ENCODE measurements at regions not wholly inside any gene's neighbourhood (a gene's known extent, or its start where the extent isn't known, plus 50 kb on each side); places are given as distances from the start of the nearest gene placed in this dataset.
A peak's percentile ranks its signal among the peaks of the same experiment; 100 is the strongest.

DNA sequence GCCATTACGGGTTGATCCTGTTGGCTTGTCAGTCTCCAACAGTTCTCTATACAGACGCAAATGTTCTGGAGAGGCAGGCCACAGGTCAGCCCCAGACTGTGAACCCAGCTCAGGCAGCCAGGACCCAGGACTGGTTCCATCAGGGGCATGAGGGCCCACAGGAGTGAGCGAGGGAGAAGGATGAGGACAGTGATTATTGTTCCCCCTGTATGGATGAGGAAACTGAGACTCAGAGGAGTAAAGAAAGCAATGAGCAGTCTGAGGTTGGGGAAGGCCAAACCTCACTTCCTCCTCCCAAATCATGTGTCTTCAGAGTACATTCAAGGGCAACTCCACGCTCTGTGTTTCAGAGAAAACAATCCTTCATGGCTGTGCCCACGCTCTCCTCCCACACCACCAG is 121.9 kb downstream of the RPLP1 start (continued):
- TF ChIP-seq, protein P1, sequence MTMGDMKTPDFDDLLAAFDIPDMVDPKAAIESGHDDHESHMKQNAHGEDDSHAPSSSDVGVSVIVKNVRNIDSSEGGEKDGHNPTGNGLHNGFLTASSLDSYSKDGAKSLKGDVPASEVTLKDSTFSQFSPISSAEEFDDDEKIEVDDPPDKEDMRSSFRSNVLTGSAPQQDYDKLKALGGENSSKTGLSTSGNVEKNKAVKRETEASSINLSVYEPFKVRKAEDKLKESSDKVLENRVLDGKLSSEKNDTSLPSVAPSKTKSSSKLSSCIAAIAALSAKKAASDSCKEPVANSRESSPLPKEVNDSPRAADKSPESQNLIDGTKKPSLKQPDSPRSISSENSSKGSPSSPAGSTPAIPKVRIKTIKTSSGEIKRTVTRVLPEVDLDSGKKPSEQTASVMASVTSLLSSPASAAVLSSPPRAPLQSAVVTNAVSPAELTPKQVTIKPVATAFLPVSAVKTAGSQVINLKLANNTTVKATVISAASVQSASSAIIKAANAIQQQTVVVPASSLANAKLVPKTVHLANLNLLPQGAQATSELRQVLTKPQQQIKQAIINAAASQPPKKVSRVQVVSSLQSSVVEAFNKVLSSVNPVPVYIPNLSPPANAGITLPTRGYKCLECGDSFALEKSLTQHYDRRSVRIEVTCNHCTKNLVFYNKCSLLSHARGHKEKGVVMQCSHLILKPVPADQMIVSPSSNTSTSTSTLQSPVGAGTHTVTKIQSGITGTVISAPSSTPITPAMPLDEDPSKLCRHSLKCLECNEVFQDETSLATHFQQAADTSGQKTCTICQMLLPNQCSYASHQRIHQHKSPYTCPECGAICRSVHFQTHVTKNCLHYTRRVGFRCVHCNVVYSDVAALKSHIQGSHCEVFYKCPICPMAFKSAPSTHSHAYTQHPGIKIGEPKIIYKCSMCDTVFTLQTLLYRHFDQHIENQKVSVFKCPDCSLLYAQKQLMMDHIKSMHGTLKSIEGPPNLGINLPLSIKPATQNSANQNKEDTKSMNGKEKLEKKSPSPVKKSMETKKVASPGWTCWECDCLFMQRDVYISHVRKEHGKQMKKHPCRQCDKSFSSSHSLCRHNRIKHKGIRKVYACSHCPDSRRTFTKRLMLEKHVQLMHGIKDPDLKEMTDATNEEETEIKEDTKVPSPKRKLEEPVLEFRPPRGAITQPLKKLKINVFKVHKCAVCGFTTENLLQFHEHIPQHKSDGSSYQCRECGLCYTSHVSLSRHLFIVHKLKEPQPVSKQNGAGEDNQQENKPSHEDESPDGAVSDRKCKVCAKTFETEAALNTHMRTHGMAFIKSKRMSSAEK (CRISPR knock-in tag; IDR thresholded peaks at IDR 0.05; ENCODE audit: borderline replicate concordance), result no peak
- TF ChIP-seq, protein P2, sequence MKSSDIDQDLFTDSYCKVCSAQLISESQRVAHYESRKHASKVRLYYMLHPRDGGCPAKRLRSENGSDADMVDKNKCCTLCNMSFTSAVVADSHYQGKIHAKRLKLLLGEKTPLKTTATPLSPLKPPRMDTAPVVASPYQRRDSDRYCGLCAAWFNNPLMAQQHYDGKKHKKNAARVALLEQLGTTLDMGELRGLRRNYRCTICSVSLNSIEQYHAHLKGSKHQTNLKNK (CRISPR knock-in tag; IDR thresholded peaks at IDR 0.05), result no peak
- TF ChIP-seq EMX1 (CRISPR knock-in tag; IDR thresholded peaks at IDR 0.05) (no peak), NFE2L1 (CRISPR knock-in tag; IDR thresholded peaks at IDR 0.05) (no peak)

DNA sequence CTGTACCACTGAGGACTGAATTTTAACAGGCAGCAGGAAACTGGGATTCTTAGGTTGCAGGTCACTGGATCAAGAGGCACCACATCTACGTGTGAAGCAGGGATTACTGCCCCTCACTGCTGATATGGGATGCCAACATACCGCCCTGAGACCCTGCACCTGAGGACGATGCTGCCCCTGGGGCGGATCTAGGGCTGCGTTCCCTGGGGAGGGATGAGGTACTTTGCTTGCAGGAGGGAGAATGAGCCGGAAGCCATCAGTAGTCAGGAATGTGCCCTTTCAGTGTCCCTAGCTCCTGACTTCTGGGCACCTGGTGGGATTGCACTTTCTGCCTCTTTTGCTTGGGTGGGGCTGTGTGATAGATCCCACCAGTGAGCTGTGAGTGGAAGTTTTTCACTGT is 122.8 kb downstream of the RPLP1 start:
- no peak overlapping the region for H3K27ac Mint-ChIP-seq
- DNase-seq (ENCODE audit: low spot score) (no peak), ATAC-seq (no peak)
- no peaks in the 10 kb centered on the region for H3K9me3 Mint-ChIP-seq
- no peaks in the 10 kb centered on the region for H3K36me3 Mint-ChIP-seq
- POLR2A ChIA-PET, result no interaction called here
- peaks cover 16% of the 10 kb centered on the region for H3K4me1 Mint-ChIP-seq
- no peak overlapping the region for H3K4me3 Mint-ChIP-seq
- CTCF ChIA-PET, result interaction anchor here (0.8 to 2.6 kb wide), 4 partner anchors 91 to 152 kb away, joined by 3 to 17 read pairs (median 4); no protein-coding TSS in a partner anchor
- no peaks in the 10 kb centered on the region for H3K27me3 Mint-ChIP-seq (ENCODE audit: low read depth)
- TF ChIP-seq, protein P3, sequence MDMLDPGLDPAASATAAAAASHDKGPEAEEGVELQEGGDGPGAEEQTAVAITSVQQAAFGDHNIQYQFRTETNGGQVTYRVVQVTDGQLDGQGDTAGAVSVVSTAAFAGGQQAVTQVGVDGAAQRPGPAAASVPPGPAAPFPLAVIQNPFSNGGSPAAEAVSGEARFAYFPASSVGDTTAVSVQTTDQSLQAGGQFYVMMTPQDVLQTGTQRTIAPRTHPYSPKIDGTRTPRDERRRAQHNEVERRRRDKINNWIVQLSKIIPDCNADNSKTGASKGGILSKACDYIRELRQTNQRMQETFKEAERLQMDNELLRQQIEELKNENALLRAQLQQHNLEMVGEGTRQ (CRISPR knock-in tag; IDR thresholded peaks at IDR 0.05), result no peak
- TF ChIP-seq GABPB1 (CRISPR knock-in tag; IDR thresholded peaks at IDR 0.05) (no peak), ZNF671 (CRISPR knock-in tag; IDR thresholded peaks at IDR 0.05) (no peak), ZNF263 (CRISPR knock-in tag; IDR thresholded peaks at IDR 0.05; ENCODE audit: low read depth) (no peak), FOXP1 (CRISPR knock-in tag; IDR thresholded peaks at IDR 0.05; ENCODE audit: borderline replicate concordance) (no peak), TCF7 (CRISPR knock-in tag; IDR thresholded peaks at IDR 0.05; ENCODE audit: low read depth) (no peak)
- TF ChIP-seq, protein P4, sequence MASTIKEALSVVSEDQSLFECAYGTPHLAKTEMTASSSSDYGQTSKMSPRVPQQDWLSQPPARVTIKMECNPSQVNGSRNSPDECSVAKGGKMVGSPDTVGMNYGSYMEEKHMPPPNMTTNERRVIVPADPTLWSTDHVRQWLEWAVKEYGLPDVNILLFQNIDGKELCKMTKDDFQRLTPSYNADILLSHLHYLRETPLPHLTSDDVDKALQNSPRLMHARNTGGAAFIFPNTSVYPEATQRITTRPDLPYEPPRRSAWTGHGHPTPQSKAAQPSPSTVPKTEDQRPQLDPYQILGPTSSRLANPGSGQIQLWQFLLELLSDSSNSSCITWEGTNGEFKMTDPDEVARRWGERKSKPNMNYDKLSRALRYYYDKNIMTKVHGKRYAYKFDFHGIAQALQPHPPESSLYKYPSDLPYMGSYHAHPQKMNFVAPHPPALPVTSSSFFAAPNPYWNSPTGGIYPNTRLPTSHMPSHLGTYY (CRISPR knock-in tag; IDR thresholded peaks at IDR 0.05), result no peak
- TF ChIP-seq, protein P5, sequence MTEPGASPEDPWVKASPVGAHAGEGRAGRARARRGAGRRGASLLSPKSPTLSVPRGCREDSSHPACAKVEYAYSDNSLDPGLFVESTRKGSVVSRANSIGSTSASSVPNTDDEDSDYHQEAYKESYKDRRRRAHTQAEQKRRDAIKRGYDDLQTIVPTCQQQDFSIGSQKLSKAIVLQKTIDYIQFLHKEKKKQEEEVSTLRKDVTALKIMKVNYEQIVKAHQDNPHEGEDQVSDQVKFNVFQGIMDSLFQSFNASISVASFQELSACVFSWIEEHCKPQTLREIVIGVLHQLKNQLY (CRISPR knock-in tag; IDR thresholded peaks at IDR 0.05), result no peak

DNA sequence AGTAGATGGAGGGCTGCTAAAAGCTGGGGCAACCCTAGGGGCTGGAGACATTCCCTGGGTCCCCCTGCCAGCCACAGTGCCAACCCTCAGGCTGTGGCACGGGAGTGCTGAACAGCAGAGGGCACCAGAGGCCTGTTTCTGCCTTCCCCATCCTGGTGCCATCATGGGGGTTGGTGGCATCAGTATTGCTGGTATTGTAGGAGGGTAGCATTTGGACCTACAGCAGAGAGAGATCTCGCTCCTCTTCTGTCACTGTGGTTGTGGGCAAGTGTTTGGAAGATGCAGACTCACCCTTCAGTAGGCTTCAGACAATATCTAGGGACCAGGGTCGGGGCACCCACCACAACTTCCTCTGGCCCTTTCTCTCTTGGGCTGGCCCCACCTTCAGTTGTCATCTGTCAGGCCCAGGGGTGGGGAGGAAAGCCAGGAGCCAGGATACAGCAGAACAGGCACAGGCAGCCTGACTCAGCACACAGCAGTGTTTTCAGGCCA is 123.5 kb downstream of the RPLP1 start:
- H3K9me3 Mint-ChIP-seq, result no peaks in the 10 kb centered on the region
- peak; percentile 54 for DNase-seq (ENCODE audit: low spot score)
- no peak overlapping the region for H3K27ac Mint-ChIP-seq
- POLR2A ChIA-PET, result interaction anchor here (0.7 kb wide), 1 partner anchor 626 kb away, joined by 3 read pairs; no protein-coding TSS in a partner anchor
- CTCF ChIA-PET, result interaction anchor here (0.9 to 2.6 kb wide), 5 partner anchors 52 to 187 kb away, joined by 3 to 17 read pairs (median 6); no protein-coding TSS in a partner anchor
- H3K27me3 Mint-ChIP-seq (ENCODE audit: low read depth), result no peaks in the 10 kb centered on the region
- peak; percentile 63 for ATAC-seq
- H3K4me3 Mint-ChIP-seq, result no peak overlapping the region
- peaks cover 19% of the 10 kb centered on the region for H3K4me1 Mint-ChIP-seq
- no peaks in the 10 kb centered on the region for H3K36me3 Mint-ChIP-seq
- TF ChIP-seq, protein P6, sequence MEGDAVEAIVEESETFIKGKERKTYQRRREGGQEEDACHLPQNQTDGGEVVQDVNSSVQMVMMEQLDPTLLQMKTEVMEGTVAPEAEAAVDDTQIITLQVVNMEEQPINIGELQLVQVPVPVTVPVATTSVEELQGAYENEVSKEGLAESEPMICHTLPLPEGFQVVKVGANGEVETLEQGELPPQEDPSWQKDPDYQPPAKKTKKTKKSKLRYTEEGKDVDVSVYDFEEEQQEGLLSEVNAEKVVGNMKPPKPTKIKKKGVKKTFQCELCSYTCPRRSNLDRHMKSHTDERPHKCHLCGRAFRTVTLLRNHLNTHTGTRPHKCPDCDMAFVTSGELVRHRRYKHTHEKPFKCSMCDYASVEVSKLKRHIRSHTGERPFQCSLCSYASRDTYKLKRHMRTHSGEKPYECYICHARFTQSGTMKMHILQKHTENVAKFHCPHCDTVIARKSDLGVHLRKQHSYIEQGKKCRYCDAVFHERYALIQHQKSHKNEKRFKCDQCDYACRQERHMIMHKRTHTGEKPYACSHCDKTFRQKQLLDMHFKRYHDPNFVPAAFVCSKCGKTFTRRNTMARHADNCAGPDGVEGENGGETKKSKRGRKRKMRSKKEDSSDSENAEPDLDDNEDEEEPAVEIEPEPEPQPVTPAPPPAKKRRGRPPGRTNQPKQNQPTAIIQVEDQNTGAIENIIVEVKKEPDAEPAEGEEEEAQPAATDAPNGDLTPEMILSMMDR (IDR thresholded peaks at IDR 0.05), result peak; percentile 54
- TF ChIP-seq, protein P7, sequence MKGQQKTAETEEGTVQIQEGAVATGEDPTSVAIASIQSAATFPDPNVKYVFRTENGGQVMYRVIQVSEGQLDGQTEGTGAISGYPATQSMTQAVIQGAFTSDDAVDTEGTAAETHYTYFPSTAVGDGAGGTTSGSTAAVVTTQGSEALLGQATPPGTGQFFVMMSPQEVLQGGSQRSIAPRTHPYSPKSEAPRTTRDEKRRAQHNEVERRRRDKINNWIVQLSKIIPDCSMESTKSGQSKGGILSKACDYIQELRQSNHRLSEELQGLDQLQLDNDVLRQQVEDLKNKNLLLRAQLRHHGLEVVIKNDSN (CRISPR knock-in tag; IDR thresholded peaks at IDR 0.05), result no peak

Data from WTC11 (cell line).